GM12891 (cell line): ENCODE measurements at regions not wholly inside any gene's neighbourhood (a gene's known extent, or its start where the extent isn't known, plus 50 kb on each side); places are given as distances from the start of the nearest gene placed in this dataset.

ENCODE experiments used
- POLR2A ChIP-seq: IDR thresholded peaks from 2 replicates; pipeline ENCODE4 v1.6.1; 2011; ENCODE audit warnings: low read depth, low read length, control low read depth
- POLR2AphosphoS5 ChIP-seq: IDR thresholded peaks from 2 replicates; pipeline ENCODE4 v1.6.1; 2011; ENCODE audit warnings: low read depth, low read length, control low read depth
- POU2F2 ChIP-seq: IDR thresholded peaks from 2 replicates; pipeline ENCODE4 v1.6.1; 2011; ENCODE audit warnings: low read depth, mild to moderate bottlenecking, control low read depth, low read length, moderate library complexity
- SPI1 ChIP-seq: IDR thresholded peaks from 2 replicates; pipeline ENCODE4 v1.6.1; 2011; ENCODE audit warnings: low read depth, low read length, control low read depth
- TAF1 ChIP-seq: IDR thresholded peaks from 2 replicates; pipeline ENCODE4 v1.6.1; 2011; ENCODE audit warnings: low read depth, low read length, control low read depth

DNA sequence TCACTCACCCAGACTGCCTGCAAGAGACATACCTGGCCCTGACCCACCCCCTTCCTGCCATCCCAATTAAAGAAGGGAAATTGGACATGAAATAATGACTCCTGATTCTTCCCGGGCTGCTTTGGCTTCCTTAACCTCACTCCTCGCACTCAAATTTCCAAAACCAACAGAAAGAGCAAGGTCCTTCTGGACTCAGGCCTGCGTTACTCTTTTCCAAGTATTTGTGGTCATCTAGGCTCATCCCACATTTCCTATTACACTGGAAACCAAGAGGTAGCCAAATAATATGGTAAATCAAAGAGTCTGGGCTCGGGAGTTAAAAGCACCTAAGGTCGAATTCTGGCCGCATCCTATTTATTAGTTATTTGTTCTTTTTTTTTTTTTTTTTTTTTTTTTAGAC is 359.3 kb downstream of the NPIPA8 start:
- TF ChIP-seq POLR2AphosphoS5 (no peak), TAF1 (no peak), POLR2A (no peak), SPI1 (no peak), POU2F2 (no peak)
